ENCODE measurements at regions not wholly inside any gene's neighbourhood (a gene's known extent, or its start where the extent isn't known, plus 50 kb on each side); places are given as distances from the start of the nearest gene placed in this dataset.

DNA sequence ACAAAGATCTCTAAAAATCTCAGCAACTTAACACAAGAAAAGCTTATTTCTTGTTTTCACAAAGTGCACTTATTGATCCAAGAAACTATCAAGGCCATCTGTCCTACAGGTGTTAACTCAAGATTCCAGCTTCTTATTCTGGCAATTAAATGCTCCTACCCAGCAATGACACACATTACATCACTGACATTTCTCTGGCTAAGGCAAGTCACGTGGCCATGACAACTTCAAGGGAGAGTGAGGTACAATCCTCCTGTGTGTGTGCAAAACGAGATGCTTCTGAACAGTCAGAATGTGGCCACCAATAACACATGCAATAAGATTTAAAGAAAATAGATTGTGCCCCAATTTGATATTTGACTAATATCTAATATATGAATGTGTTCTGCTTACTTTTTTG lies 169.3 kb upstream of the BTBD3 start:
- no peak for TF ChIP-seq CTCF (IDR thresholded peaks at IDR 0.05; ENCODE audit: insufficient read depth, low read depth, low read length)
- TF ChIP-seq EZH2 (IDR thresholded peaks at IDR 0.05; ENCODE audit: insufficient read depth, low read length) = no peak
